Activated CD4-positive, alpha-beta T cell treated with anti-CD3 and anti-CD28 coated beads, Interleukin-2, amount 50 U/mL, for 1 hour (primary cell): ENCODE measurements at regions not wholly inside any gene's neighbourhood (a gene's known extent, or its start where the extent isn't known, plus 50 kb on each side); places are given as distances from the start of the nearest gene placed in this dataset.
"Not testable (repeated sequence)": the region's sequence is repeated elsewhere in the genome, so short reads cannot be mapped to it uniquely, and the experiment has no call there.

Experiments
- DNase-seq: peaks from one replicate; pipeline ENCODE4 v3.0.0-alpha.2; 2020

GRCh38 chr3:109918740-109919139 lies 581.4 kb upstream of the DPPA4 start:
- DNase-seq = no peak

GRCh38 chr3:109920749-109921148 lies 583.4 kb upstream of the DPPA4 start:
- DNase-seq = no peak

DNA sequence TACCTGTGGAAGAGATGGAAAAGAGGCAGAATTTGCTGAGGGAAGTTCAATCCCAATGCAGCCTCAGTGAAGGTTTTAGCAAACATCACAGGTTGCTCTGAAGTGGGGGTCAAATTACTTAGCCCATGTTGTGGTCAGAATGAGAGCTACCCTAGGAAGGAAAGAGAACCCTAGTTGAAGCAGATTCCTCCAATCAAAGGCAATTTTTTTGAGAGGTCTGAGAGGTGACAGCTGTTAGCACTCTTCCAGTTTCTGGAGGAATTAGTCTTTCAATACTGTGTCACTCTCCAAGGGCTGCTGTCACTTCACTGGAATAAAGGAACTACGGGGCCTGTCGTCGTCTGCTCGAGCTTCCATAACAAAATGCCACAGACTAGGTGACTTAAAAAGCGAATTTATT lies 584.2 kb upstream of the DPPA4 start:
- no peak for DNase-seq

- DNase-seq = no peak
These were observed 585.5 kb upstream of the DPPA4 start for GRCh38 chr3:109922856-109923255.

DNA sequence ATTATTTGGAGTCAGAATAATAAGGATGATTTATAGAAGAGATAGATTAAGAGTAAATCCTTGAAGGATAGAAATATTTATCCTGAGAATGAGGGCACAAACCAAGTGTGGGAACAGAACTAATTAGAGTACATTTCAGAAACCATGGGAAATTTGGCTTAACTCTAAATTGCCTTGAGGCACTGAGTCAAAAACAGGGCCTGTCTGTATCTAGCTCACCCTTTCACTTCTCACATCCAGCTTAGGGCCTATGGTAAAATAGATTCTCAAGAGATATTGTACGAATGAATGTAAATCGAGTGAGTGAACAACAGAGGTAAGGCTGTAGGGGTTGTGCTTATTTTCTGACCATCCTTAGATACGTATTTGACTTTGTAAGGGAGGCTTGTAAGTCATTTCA lies 586.1 kb upstream of the DPPA4 start:
- no peak for DNase-seq

GRCh38 chr3:109924196-109924595 lies 586.9 kb upstream of the DPPA4 start:
- no peak for DNase-seq

DNA sequence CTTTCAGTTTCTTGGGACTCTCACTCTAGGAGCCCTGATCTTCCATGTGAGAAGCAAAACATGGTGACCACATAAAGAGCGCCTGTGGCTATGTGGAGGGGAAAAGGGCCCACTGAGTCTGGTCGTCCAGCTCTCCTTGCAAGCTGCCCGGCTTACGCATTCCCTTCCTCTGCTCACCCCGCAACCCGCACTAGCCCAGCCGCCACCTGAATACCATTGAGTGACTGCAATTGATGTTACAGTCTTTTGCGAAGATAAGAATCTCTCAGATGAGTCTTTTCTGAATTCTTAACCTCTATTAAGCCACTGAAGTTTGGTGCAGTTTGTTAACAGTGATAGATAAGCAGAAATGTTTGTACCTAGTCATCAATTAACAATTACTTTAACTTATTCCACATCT lies 589.0 kb upstream of the DPPA4 start:
- no peak for DNase-seq

DNA sequence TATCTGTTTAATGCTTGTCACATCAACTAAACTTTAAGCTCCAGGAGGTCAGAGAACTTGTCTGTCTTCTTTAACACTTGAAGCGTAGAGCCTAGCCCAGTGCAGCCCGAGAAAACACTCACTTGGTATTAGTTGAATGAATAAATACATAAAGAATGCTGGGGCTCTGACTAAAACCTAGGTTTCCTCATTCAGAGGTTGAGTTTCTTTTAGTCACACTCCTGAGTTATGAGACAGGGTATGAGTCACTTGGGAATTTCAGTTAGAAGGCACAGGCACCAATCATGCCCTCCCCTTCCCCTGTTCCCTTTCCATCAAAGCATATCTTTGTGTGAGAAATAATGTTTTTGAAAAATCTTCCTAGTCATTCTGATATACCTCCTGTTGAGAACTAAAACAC lies 589.8 kb upstream of the DPPA4 start:
- no peak for DNase-seq

DNA sequence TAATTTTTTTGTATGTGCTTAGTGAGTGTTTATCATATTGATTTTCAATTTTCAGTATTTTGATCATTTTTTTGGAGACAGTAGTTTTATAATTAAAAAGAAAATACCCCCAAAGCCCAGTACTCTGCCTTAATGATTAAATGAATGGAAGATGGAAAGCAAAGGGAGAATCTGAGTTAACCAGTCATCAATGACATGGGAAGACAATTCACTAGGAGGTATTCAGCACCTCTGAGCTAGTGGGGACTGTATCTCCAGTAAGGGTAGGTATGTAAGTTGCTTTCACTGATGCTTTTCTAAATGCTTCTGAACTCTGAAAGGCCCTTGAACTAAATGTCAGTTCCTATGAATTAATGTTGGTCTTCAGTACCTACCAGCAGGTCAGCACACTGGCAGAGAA lies 590.4 kb upstream of the DPPA4 start:
- DNase-seq = no peak

- DNase-seq = no peak
These were observed 593.2 kb upstream of the DPPA4 start for GRCh38 chr3:109930582-109930981.

- no peak for DNase-seq
These were observed 596.2 kb upstream of the DPPA4 start for GRCh38 chr3:109933576-109933975.

GRCh38 chr3:109939817-109940216 lies 602.5 kb upstream of the DPPA4 start:
- no peak for DNase-seq

- DNase-seq = no peak
These were observed 605.8 kb upstream of the DPPA4 start for GRCh38 chr3:109943181-109943580.

DNA sequence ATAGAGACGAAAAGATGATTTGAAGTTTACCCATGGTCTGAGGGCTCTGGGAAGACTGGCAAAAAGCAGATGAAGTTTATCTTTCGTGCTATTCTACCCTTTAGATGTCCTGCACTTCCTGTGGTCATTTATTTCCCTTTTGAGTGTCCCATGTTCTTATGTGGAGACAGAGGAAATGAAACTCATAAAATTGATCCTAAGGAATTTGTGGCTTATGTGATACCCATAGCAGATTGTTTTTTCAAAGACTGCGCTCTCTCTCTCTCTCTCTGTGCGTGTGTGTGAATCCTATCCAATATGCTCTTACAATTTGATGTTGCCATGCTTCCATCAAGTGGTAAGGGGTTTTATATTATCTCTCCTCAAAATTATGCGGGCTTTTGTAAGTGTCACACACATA lies 607.5 kb upstream of the DPPA4 start:
- DNase-seq = no peak

- no peak for DNase-seq
These were observed 615.6 kb upstream of the DPPA4 start for GRCh38 chr3:109952924-109953323.

- no peak for DNase-seq
These were observed 626.5 kb upstream of the DPPA4 start for GRCh38 chr3:109963831-109964230.

GRCh38 chr3:109973733-109974132 lies 636.4 kb upstream of the DPPA4 start:
- no peak for DNase-seq

GRCh38 chr3:109977897-109978296 lies 640.6 kb upstream of the DPPA4 start:
- DNase-seq = no peak

DNA sequence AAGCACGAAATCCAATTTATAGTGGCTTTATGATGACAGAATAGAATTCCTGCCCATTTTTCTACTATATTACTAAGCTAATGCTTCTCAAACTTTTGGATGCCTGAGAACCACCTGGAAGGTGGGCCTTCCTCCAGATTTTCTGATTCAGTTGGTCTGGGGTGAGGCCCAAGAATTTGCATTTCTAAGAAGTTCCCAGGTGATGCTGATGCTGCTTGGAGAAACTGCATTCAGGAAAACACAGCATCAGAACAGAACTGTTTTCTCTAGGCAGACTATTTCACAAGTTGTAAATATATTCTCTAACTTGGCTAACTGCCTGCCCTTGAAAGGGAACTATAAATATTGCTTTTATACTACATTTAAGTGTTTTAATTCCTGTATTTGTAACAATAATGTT lies 644.9 kb upstream of the DPPA4 start:
- DNase-seq = no peak

GRCh38 chr3:109984976-109985375 lies 647.6 kb upstream of the DPPA4 start:
- no peak for DNase-seq

GRCh38 chr3:109985943-109986555 lies 648.7 kb upstream of the DPPA4 start:
- DNase-seq = no peak

GRCh38 chr3:109994853-109995252 lies 657.5 kb upstream of the DPPA4 start:
- no peak for DNase-seq

GRCh38 chr3:109995377-109995776 lies 658.0 kb upstream of the DPPA4 start:
- no peak for DNase-seq

- DNase-seq = not testable (repeated sequence)
These were observed 664.6 kb upstream of the DPPA4 start for GRCh38 chr3:110001905-110002304.

GRCh38 chr3:110006913-110007312 lies 669.6 kb upstream of the DPPA4 start:
- DNase-seq = no peak
